PC-3 (cell line): ENCODE measurements at regions not wholly inside any gene's neighbourhood (a gene's known extent, or its start where the extent isn't known, plus 50 kb on each side); places are given as distances from the start of the nearest gene placed in this dataset.
A peak's percentile ranks its signal among the peaks of the same experiment; 100 is the strongest.

Source experiments
- ATAC-seq: fragments of 200-7000 bp; cut with Tn5 transposase; 2 replicates; pipeline ENCODE4 v1.9.1; 2020; ENCODE audit warnings: mild to moderate bottlenecking, moderate library complexity
- BruUV-seq: library from RNA; stranded (reverse); fragments of 400-500 nt; replicated peaks from 2 replicates; lab custom pipeline; 2021; lab: Mats Ljungman, UMichigan
- CTCF ChIA-PET: fragments of 300-600 bp; sonication (Branson Sonifier 250); formaldehyde crosslinking; loops from one replicate; lab custom pipeline; 2022; ENCODE audit warnings: antibody characterized with exemption; lab: Charles Lee
- POLR2A ChIA-PET: fragments of 300-600 bp; sonication (Branson Sonifier 250); formaldehyde crosslinking; loops from one replicate; lab custom pipeline; 2022; ENCODE audit warnings: antibody characterized with exemption; ENCODE audit not compliant: unreplicated experiment; lab: Charles Lee
- DNase-seq: peaks from one replicate; pipeline ENCODE4 v3.0.0-alpha.2; 2015
- H2AFZ ChIP-seq: fragments of 300-600 bp; sonication (generic); 2 replicates; pipeline ENCODE4 v1.6.0; 2016; ENCODE audit warnings: antibody characterized with exemption, low read length
- H3F3A ChIP-seq: fragments of 300-600 bp; sonication (generic); one replicate; pipeline ENCODE4 v1.6.0; 2017; ENCODE audit warnings: antibody characterized with exemption, low read length, control low read depth, mild to moderate bottlenecking; ENCODE audit not compliant: unreplicated experiment
- H3K27ac ChIP-seq: fragments of 300-600 bp; sonication (generic); 2 replicates; pipeline ENCODE4 v1.5.1; 2016; ENCODE audit warnings: mild to moderate bottlenecking, low read length
- H3K27me3 ChIP-seq: fragments of 300-600 bp; sonication (generic); 2 replicates; pipeline ENCODE4 v1.6.1; 2016; ENCODE audit warnings: low read length, mixed read lengths
- H3K36me3 ChIP-seq: fragments of 300-600 bp; sonication (generic); 2 replicates; pipeline ENCODE4 v1.6.1; 2016; ENCODE audit warnings: low read depth, mixed run types, low read length, mixed read lengths
- H3K4me1 ChIP-seq: fragments of 300-600 bp; sonication (generic); 2 replicates; pipeline ENCODE4 v1.5.1; 2016; ENCODE audit warnings: low read length; ENCODE audit not compliant: insufficient read depth
- H3K4me2 ChIP-seq: fragments of 300-600 bp; sonication (generic); 2 replicates; pipeline ENCODE4 v1.6.0; 2016; ENCODE audit warnings: low read length
- H3K4me3 ChIP-seq: fragments of 300-600 bp; sonication (generic); 2 replicates; pipeline ENCODE4 v1.5.1; 2016; ENCODE audit warnings: mild to moderate bottlenecking, low read length, mixed read lengths
- H3K79me2 ChIP-seq: fragments of 300-600 bp; sonication (generic); 2 replicates; pipeline ENCODE4 v1.6.1; 2017; ENCODE audit warnings: low read length, mixed read lengths
- H3K9ac ChIP-seq: fragments of 300-600 bp; sonication (generic); 2 replicates; pipeline ENCODE4 v1.6.0; 2016; ENCODE audit warnings: mild to moderate bottlenecking, low read length
- H3K9me2 ChIP-seq: fragments of 300-600 bp; sonication (generic); replicated peaks from 2 replicates; pipeline ENCODE4 v1.6.1; 2016; ENCODE audit warnings: mixed run types, low read length, mixed read lengths
- H3K9me3 ChIP-seq: fragments of 300-600 bp; sonication (generic); 2 replicates; pipeline ENCODE4 v1.6.1; 2016; ENCODE audit warnings: low read length, mixed read lengths
- H4K20me1 ChIP-seq: fragments of 300-600 bp; sonication (generic); 2 replicates; pipeline ENCODE4 v1.6.1; 2016; ENCODE audit warnings: low read length, mixed read lengths
- EZH2 ChIP-seq: fragments of 300-600 bp; sonication (generic); IDR thresholded peaks from one replicate; pipeline ENCODE4 v1.6.1; 2017; ENCODE audit warnings: antibody characterized with exemption, mild to moderate bottlenecking, low read length; ENCODE audit not compliant: unreplicated experiment
- EZH2phosphoT487 ChIP-seq: fragments of 300-600 bp; sonication (generic); IDR thresholded peaks from 2 replicates; pipeline ENCODE4 v1.6.1; 2018; ENCODE audit warnings: mild to moderate bottlenecking, antibody characterized with exemption, low read length, borderline replicate concordance
- intact Hi-C: fragments of 100-400 bp; cut with micrococcal nuclease; formaldehyde crosslinking; loops from 2 replicates; pipeline ENCODE4 v1.9.0; 2023
- TF ChIP-seq, protein P1 (sequence below): fragments of 300-600 bp; sonication (generic); conservative IDR thresholded peaks from 2 replicates; pipeline ENCODE4 v1.5.1; 2017; ENCODE audit warnings: antibody characterized with exemption, low read depth, mild to moderate bottlenecking, low read length

DNA sequence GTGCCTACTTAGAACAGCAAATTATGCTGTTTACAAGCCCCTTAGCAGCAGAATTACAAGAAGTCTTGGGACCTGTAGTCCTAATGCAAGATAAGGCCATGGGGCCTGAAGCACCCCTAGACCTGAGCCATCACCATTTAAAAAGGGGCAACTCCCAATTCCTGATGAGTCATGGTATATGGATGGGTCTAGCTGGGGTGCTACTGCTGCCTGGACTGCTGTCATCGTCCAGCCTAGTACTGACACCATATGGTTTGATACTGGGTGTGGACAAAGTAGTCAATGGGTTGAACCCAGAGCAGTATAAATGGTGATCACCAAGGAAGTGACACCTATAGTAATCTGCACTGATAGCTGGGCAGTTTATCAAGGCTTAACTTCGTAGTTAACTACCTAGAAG, 450.0 kb downstream of the IPMK start:
- POLR2A ChIA-PET, result no interaction called here
- H4K20me1 ChIP-seq, result no peaks in the 10 kb centered on the region
- no peaks in the 10 kb centered on the region for H3K27me3 ChIP-seq
- H3K27ac ChIP-seq, result no peak overlapping the region
- H3K4me1 ChIP-seq, result 0 out of 2 replicates have a peak, but pooled peaks cover 4% of the 10 kb centered on the region
- no peak overlapping the region for H2AFZ ChIP-seq
- H3K36me3 ChIP-seq, result no peaks in the 10 kb centered on the region
- H3K4me3 ChIP-seq, result no peak overlapping the region
- CTCF ChIA-PET, result no interaction called here
- no peak overlapping the region for H3K4me2 ChIP-seq
- H3K79me2 ChIP-seq, result no peaks in the 10 kb centered on the region
- no peak for DNase-seq
- no peak for ATAC-seq
- no peak overlapping the region for H3K9ac ChIP-seq
- BruUV-seq, result no TSS peak
- no peaks in the 10 kb centered on the region for H3K9me3 ChIP-seq
- intact Hi-C loops, result no loop called here
- no peak for TF ChIP-seq EZH2phosphoT487
- TF ChIP-seq, protein P1, sequence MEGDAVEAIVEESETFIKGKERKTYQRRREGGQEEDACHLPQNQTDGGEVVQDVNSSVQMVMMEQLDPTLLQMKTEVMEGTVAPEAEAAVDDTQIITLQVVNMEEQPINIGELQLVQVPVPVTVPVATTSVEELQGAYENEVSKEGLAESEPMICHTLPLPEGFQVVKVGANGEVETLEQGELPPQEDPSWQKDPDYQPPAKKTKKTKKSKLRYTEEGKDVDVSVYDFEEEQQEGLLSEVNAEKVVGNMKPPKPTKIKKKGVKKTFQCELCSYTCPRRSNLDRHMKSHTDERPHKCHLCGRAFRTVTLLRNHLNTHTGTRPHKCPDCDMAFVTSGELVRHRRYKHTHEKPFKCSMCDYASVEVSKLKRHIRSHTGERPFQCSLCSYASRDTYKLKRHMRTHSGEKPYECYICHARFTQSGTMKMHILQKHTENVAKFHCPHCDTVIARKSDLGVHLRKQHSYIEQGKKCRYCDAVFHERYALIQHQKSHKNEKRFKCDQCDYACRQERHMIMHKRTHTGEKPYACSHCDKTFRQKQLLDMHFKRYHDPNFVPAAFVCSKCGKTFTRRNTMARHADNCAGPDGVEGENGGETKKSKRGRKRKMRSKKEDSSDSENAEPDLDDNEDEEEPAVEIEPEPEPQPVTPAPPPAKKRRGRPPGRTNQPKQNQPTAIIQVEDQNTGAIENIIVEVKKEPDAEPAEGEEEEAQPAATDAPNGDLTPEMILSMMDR, result no peak
- no peak for TF ChIP-seq EZH2
- H3F3A ChIP-seq, result no peaks in the 10 kb centered on the region
- no peaks in the 10 kb centered on the region for H3K9me2 ChIP-seq

DNA sequence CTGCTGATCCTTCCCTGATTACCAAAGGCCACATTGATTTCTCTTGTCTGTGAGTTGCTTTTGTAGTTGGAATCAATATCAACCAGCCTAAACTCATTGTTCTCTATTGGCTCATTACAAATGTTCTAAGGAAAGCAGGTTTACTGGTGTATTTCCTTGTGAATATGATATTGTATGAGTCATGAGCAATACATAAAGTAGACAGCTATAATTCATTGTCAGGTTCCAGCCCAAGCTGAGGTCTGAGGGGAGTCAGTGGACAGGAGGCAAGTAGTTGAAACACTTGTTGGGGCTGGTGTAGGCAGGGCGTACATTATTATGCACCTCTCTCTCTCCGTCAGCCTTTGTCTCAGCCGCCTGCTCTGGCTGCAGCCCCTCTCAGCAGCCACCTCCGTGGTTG, 451.7 kb downstream of the IPMK start:
- Histone ChIP-seq H3F3A (no peaks in the 10 kb centered on the region), H3K9me3 (no peaks in the 10 kb centered on the region), H3K36me3 (no peaks in the 10 kb centered on the region), H3K79me2 (no peaks in the 10 kb centered on the region), H3K4me2 (no peak overlapping the region), H2AFZ (no peak overlapping the region), H3K4me1 (0 out of 2 replicates have a peak, but pooled peaks cover 4% of the 10 kb centered on the region), H3K9ac (no peak overlapping the region), H3K27ac (no peak overlapping the region), H3K9me2 (no peaks in the 10 kb centered on the region), H3K27me3 (no peaks in the 10 kb centered on the region), H4K20me1 (no peaks in the 10 kb centered on the region), H3K4me3 (no peak overlapping the region)
- peak; percentile 97 for ATAC-seq
- TF ChIP-seq EZH2 (no peak), EZH2phosphoT487 (no peak)
- TF ChIP-seq, protein P1, result no peak
- BruUV-seq, result no TSS peak
- DNase-seq, result peak; percentile 67
- POLR2A ChIA-PET, result no interaction called here
- CTCF ChIA-PET, result no interaction called here
- intact Hi-C loops, result no loop called here

DNA sequence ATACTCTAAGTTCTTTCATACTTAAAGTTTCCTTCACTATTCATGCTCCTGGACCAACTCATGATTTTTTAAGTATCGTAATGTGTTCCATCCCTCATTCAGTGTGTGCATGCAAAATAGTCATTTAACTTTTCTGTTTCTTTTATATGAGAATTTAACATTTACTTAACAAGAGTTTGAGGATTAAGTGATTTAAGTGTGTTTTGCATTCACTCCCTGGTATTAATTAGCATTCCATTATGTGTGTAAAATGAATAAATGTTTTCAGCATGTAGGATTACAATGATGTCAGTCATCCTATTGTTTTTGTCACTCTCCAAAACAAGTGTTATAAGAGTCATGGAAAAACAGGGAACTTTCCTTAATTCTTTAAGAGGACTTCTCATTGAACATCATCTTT, 457.7 kb downstream of the IPMK start:
- CTCF ChIA-PET, result no interaction called here
- TF ChIP-seq EZH2 (no peak), EZH2phosphoT487 (no peak)
- TF ChIP-seq, protein P1, result no peak
- intact Hi-C loops, result no loop called here
- no peak overlapping the region for H2AFZ ChIP-seq
- H3K27me3 ChIP-seq, result no peaks in the 10 kb centered on the region
- H3K27ac ChIP-seq, result no peak overlapping the region
- no peaks in the 10 kb centered on the region for H3K79me2 ChIP-seq
- no peak overlapping the region for H3K4me2 ChIP-seq
- no peak overlapping the region for H3K9ac ChIP-seq
- H3F3A ChIP-seq, result no peaks in the 10 kb centered on the region
- no peak overlapping the region for H3K4me3 ChIP-seq
- H3K9me3 ChIP-seq, result no peaks in the 10 kb centered on the region
- H3K4me1 ChIP-seq, result no peaks in the 10 kb centered on the region
- H3K36me3 ChIP-seq, result no peaks in the 10 kb centered on the region
- H4K20me1 ChIP-seq, result no peaks in the 10 kb centered on the region
- BruUV-seq, result no TSS peak
- POLR2A ChIA-PET, result no interaction called here
- DNase-seq (no peak), ATAC-seq (no peak)
- H3K9me2 ChIP-seq, result no peaks in the 10 kb centered on the region
